ENCODE measurements at regions not wholly inside any gene's neighbourhood (a gene's known extent, or its start where the extent isn't known, plus 50 kb on each side); places are given as distances from the start of the nearest gene placed in this dataset.
"Not testable (repeated sequence)": the region's sequence is repeated elsewhere in the genome, so short reads cannot be mapped to it uniquely, and the experiment has no call there.

DNA sequence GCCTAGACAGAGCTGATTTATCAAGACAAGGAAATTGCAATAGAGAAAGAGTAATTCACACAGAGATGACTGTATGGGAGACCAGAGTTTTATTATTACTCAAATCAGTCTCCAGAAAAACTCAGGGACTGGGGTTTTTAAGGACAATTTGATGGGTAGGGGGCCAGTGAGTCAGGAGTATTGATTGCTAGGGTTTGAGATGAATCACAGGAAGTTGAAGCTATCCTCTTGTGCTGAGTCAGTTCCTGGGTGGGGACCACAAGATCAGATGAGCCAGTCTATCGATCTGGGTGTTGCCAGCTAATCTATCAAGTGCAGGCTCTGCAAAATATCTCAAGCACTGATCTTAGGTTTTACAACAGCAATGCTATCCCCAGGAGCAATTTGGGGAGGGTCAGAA is 87.4 kb upstream of the TGIF2LY start:
- H3K36me3 Mint-ChIP-seq (ENCODE audit: unreplicated experiment); H3K27me3 Mint-ChIP-seq (ENCODE audit: unreplicated experiment); H3K4me3 Mint-ChIP-seq (ENCODE audit: unreplicated experiment); DNase-seq; H3K9me3 Mint-ChIP-seq (ENCODE audit: unreplicated experiment); H3K4me1 Mint-ChIP-seq (ENCODE audit: low read depth, unreplicated experiment); H3K27ac Mint-ChIP-seq (ENCODE audit: unreplicated experiment): not testable (repeated sequence)

GRCh38 chrY:3494539-3494938 is 84.3 kb upstream of the TGIF2LY start:
- not testable (repeated sequence) for H3K27ac Mint-ChIP-seq (ENCODE audit: unreplicated experiment); DNase-seq; H3K4me3 Mint-ChIP-seq (ENCODE audit: unreplicated experiment); H3K36me3 Mint-ChIP-seq (ENCODE audit: unreplicated experiment); H3K27me3 Mint-ChIP-seq (ENCODE audit: unreplicated experiment); H3K4me1 Mint-ChIP-seq (ENCODE audit: low read depth, unreplicated experiment); H3K9me3 Mint-ChIP-seq (ENCODE audit: unreplicated experiment)

DNA sequence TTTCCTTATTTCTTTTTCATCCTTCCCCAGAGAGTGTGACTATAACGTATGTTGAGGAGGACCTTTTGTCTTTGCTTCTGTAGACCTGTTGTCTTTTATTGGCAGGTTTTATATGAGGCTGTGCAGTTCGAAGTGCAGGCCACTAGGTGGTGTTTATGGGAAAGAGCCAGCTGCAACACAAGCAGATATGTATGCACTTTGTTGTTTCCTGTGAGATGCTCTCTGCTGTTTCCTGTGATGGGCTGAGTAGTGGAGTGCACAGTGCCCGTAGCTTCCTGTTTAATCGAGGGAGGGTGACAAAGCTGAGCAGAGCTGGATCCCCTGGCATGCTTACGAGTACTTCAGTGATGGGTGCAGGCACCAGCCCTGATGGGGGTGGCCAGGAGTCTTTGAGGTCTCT is 51.8 kb upstream of the TGIF2LY start:
- peak; percentile 28 for DNase-seq
- not testable (repeated sequence) for H3K36me3 Mint-ChIP-seq (ENCODE audit: unreplicated experiment); H3K27me3 Mint-ChIP-seq (ENCODE audit: unreplicated experiment); H3K4me1 Mint-ChIP-seq (ENCODE audit: low read depth, unreplicated experiment); H3K4me3 Mint-ChIP-seq (ENCODE audit: unreplicated experiment); H3K9me3 Mint-ChIP-seq (ENCODE audit: unreplicated experiment); H3K27ac Mint-ChIP-seq (ENCODE audit: unreplicated experiment)
- TF ChIP-seq CTCF (IDR thresholded peaks at IDR 0.05; ENCODE audit: partially characterized antibody, unreplicated experiment) = peak; percentile 45
